Fibroblast of lung (primary cell): ENCODE measurements at regions not wholly inside any gene's neighbourhood (a gene's known extent, or its start where the extent isn't known, plus 50 kb on each side); places are given as distances from the start of the nearest gene placed in this dataset.
A peak's percentile ranks its signal among the peaks of the same experiment; 100 is the strongest.
"Not testable (repeated sequence)": the region's sequence is repeated elsewhere in the genome, so short reads cannot be mapped to it uniquely, and the experiment has no call there.

Experiments used
- DNase-seq, 2 donors: peaks; one replicate each; pipeline versions ENCODE4 v3.0.0 to v3.0.0-alpha.2; 2010; ENCODE audit warnings: low read depth in 2 of 2
- H2AFZ ChIP-seq: 2 replicates; pipeline ENCODE4 v1.5.1; 2012; ENCODE audit warnings: low read length, control low read depth, inconsistent platforms
- H3K27ac ChIP-seq: 2 replicates; pipeline ENCODE4 v1.5.1; 2011; ENCODE audit warnings: low read length, control low read depth; ENCODE audit not compliant: insufficient read depth
- H3K27me3 ChIP-seq: 2 replicates; pipeline ENCODE4 v1.5.1; 2011; ENCODE audit warnings: mild to moderate bottlenecking, low read length; ENCODE audit not compliant: control insufficient read depth, insufficient read depth
- H3K36me3 ChIP-seq: 2 replicates; pipeline ENCODE4 v1.5.1; 2011; ENCODE audit warnings: low read length; ENCODE audit not compliant: control insufficient read depth, insufficient read depth
- H3K4me1 ChIP-seq: 2 replicates; pipeline ENCODE4 v1.5.1; 2011; ENCODE audit warnings: low read length; ENCODE audit not compliant: control insufficient read depth, insufficient read depth; ENCODE audit errors: extremely low read depth
- H3K4me2 ChIP-seq: 2 replicates; pipeline ENCODE4 v1.5.1; 2011; ENCODE audit warnings: low read length, control low read depth; ENCODE audit not compliant: insufficient read depth; ENCODE audit errors: extremely low read depth
- H3K4me3 ChIP-seq, 4 experiments: fragments of 200-600 bp in 1 of 4; sonication (generic) in 1 of 4; replicated peaks in 1 of 4; 2 replicates each; pipeline ENCODE4 v1.5.1; 2011 to 2016; ENCODE audit warnings: low read length in 4 of 4, low read depth in 3 of 4, mild to moderate bottlenecking in 3 of 4, control low read depth in 2 of 4, inconsistent platforms in 1 of 4, mixed read lengths in 1 of 4; ENCODE audit not compliant: insufficient read depth in 1 of 4; ENCODE audit errors: control extremely low read depth in 1 of 4
- H3K79me2 ChIP-seq: 2 replicates; pipeline ENCODE4 v1.5.1; 2012; ENCODE audit warnings: mild to moderate bottlenecking, low read length, inconsistent platforms; ENCODE audit not compliant: control insufficient read depth, insufficient read depth
- H3K9ac ChIP-seq: 2 replicates; pipeline ENCODE4 v1.5.1; 2011; ENCODE audit warnings: mild to moderate bottlenecking, low read length, control low read depth; ENCODE audit not compliant: insufficient read depth
- H3K9me3 ChIP-seq: 2 replicates; pipeline ENCODE4 v1.5.1; 2012; ENCODE audit warnings: low read depth, low read length; ENCODE audit not compliant: control insufficient read depth, insufficient read depth
- H4K20me1 ChIP-seq: 2 replicates; pipeline ENCODE4 v1.5.1; 2011; ENCODE audit warnings: low read length; ENCODE audit not compliant: control insufficient read depth, insufficient read depth; ENCODE audit errors: extremely low read depth
- EZH2 ChIP-seq: IDR thresholded peaks from 2 replicates; pipeline ENCODE4 v1.5.1; 2012; ENCODE audit warnings: low read length, control low read depth, mild to moderate bottlenecking; ENCODE audit errors: missing control alignments
- TF ChIP-seq, protein P1 (sequence below), 2 donors: IDR thresholded peaks in 1 of 2; conservative IDR thresholded peaks in 1 of 2; 1 replicate in 1 of 2; 2 replicates in 1 of 2; pipeline ENCODE4 v1.5.1; 2011 to 2012; ENCODE audit warnings: low read length in 2 of 2, control low read depth in 1 of 2, inconsistent platforms in 1 of 2, low read depth in 1 of 2, mild to moderate bottlenecking in 1 of 2

DNA sequence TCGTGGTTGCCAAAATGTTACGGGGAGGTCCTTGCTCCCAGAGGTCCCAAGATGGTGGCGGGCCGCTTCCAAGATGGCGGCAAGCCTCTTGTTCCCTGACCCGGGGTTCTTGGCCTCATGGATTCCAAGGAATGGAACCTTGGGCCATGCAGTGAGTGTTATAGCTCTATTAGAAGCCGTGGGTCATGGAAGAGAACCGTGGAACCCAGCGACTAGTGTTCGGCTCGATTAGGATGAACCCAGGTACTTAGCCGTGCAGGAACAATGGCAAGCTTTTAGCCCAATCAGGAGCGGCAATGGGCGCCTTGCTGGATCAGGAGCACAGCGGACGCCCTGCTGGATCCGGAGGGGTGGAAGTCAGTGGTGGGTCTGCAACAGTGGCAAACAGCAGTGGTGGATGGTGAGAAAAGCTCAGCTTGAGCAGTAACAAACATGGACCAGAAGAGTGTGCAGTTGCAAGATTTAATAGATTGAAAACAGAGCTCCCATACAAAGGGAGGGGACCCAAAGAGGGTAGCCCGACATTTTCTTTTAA lies 89.2 kb upstream of the SMAD3 start:
- DNase-seq, H3K9ac ChIP-seq, H3K4me2 ChIP-seq, H3K79me2 ChIP-seq, H3K27ac ChIP-seq, H3K4me3 ChIP-seq, H2AFZ ChIP-seq, H3K4me1 ChIP-seq, H3K9me3 ChIP-seq, H3K27me3 ChIP-seq, H3K36me3 ChIP-seq, H4K20me1 ChIP-seq: not testable (repeated sequence)

DNA sequence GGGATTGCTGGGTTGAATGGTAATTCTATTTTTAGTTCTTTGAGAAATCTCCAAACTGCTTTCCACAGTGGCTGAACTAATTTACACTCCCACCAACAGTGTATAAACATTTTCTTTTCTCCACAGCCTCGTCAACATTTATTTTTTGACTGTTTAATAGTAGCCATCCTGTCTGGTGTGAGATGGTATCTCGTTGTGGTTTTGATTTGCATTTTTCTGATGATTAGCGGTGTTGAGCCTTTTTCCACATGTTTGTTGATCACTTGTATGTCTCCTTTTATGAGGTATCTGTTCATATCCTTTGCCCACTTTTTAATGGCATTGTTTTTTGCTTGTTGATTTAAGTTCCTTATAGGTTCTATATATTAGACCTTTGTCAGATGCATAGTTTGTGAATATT lies 85.1 kb upstream of the SMAD3 start:
- H3K9me3 ChIP-seq, H2AFZ ChIP-seq, H3K9ac ChIP-seq, H3K79me2 ChIP-seq, H3K4me1 ChIP-seq, H3K27ac ChIP-seq, H3K4me2 ChIP-seq, H3K36me3 ChIP-seq, H3K4me3 ChIP-seq, H3K27me3 ChIP-seq, H4K20me1 ChIP-seq: not testable (repeated sequence)
- peak in 1 of 2 donors; percentile 19 for DNase-seq

DNA sequence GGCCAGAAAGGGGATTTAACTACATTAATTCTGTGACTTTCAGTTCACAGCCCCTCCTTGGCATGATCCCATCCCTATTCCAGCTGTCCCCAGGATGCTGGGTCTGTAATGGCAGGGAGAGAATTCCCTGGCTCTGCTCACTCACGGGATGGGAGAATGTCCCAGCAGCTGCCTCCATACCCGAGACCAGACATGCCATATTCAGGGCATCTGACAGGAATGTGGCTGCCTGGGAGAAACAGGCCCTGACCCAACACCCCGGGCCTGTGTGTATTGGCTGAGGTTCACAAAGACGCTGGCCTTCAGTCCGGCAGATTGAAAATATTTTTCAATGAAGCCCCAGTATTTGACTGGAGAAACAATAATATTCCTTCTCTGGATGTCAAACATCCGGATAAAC lies 83.6 kb upstream of the SMAD3 start:
- H2AFZ ChIP-seq, result no peak overlapping the region
- H3K36me3 ChIP-seq, result no peaks in the 10 kb centered on the region
- no peaks in the 10 kb centered on the region for H3K9me3 ChIP-seq
- H4K20me1 ChIP-seq, result no peaks in the 10 kb centered on the region
- H3K27ac ChIP-seq, result no peak overlapping the region
- H3K79me2 ChIP-seq, result no peaks in the 10 kb centered on the region
- H3K27me3 ChIP-seq, result peaks cover 2% of the 10 kb centered on the region
- no peak overlapping the region for H3K4me2 ChIP-seq
- H3K4me1 ChIP-seq, result no peaks in the 10 kb centered on the region
- DNase-seq, result no peak
- H3K9ac ChIP-seq, result no peak overlapping the region
- TF ChIP-seq EZH2, result no peak
- TF ChIP-seq, protein P1, sequence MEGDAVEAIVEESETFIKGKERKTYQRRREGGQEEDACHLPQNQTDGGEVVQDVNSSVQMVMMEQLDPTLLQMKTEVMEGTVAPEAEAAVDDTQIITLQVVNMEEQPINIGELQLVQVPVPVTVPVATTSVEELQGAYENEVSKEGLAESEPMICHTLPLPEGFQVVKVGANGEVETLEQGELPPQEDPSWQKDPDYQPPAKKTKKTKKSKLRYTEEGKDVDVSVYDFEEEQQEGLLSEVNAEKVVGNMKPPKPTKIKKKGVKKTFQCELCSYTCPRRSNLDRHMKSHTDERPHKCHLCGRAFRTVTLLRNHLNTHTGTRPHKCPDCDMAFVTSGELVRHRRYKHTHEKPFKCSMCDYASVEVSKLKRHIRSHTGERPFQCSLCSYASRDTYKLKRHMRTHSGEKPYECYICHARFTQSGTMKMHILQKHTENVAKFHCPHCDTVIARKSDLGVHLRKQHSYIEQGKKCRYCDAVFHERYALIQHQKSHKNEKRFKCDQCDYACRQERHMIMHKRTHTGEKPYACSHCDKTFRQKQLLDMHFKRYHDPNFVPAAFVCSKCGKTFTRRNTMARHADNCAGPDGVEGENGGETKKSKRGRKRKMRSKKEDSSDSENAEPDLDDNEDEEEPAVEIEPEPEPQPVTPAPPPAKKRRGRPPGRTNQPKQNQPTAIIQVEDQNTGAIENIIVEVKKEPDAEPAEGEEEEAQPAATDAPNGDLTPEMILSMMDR (conservative IDR thresholded peaks at IDR 0.05 in 1 of 2, IDR thresholded peaks at IDR 0.05 in 1 of 2; ENCODE audit: low read depth in 1 of 2, low read length in 2 of 2), result no peak
- no peak overlapping the region for H3K4me3 ChIP-seq

GRCh38 chr15:66982250-66982649 lies 83.2 kb upstream of the SMAD3 start:
- DNase-seq, result no peak
- H3K9me3 ChIP-seq, result no peaks in the 10 kb centered on the region
- H3K4me3 ChIP-seq, result no peak overlapping the region
- H3K9ac ChIP-seq, result no peak overlapping the region
- H4K20me1 ChIP-seq, result no peaks in the 10 kb centered on the region
- no peaks in the 10 kb centered on the region for H3K79me2 ChIP-seq
- no peak overlapping the region for H3K27ac ChIP-seq
- H2AFZ ChIP-seq, result no peak overlapping the region
- no peaks in the 10 kb centered on the region for H3K4me1 ChIP-seq
- no peak for TF ChIP-seq EZH2
- TF ChIP-seq, protein P1 (conservative IDR thresholded peaks at IDR 0.05 in 1 of 2, IDR thresholded peaks at IDR 0.05 in 1 of 2; ENCODE audit: low read depth in 1 of 2, low read length in 2 of 2), result no peak
- H3K27me3 ChIP-seq, result no peaks in the 10 kb centered on the region
- no peak overlapping the region for H3K4me2 ChIP-seq
- no peaks in the 10 kb centered on the region for H3K36me3 ChIP-seq
